Parathyroid adenoma (tissue), 2 donors: ENCODE measurements at regions not wholly inside any gene's neighbourhood (a gene's known extent, or its start where the extent isn't known, plus 50 kb on each side); places are given as distances from the start of the nearest gene placed in this dataset.

Source experiments
- H2AFZ ChIP-seq: fragments of 300-600 bp; sonication (generic); one replicate; pipeline ENCODE4 v1.7.0; 2017; ENCODE audit warnings: antibody characterized with exemption, mild to moderate bottlenecking
- H3K27ac ChIP-seq: fragments of 300-600 bp; sonication (generic); one replicate; pipeline ENCODE4 v1.7.0; 2017
- H3K27me3 ChIP-seq: fragments of 300-600 bp; sonication (generic); one replicate; pipeline ENCODE4 v1.7.0; 2017; ENCODE audit warnings: low read length; ENCODE audit not compliant: control insufficient read depth, insufficient read depth
- H3K36me3 ChIP-seq: fragments of 300-600 bp; sonication (generic); one replicate; pipeline ENCODE4 v1.7.0; 2017; ENCODE audit warnings: low read length; ENCODE audit not compliant: control insufficient read depth, insufficient read depth
- H3K4me1 ChIP-seq: fragments of 300-600 bp; sonication (generic); one replicate; pipeline ENCODE4 v1.7.0; 2017; ENCODE audit warnings: control low read depth
- H3K4me2 ChIP-seq: fragments of 300-600 bp; sonication (generic); one replicate; pipeline ENCODE4 v1.7.0; 2017; ENCODE audit warnings: low read length
- H3K4me3 ChIP-seq: fragments of 300-600 bp; sonication (generic); one replicate; pipeline ENCODE4 v1.7.0; 2017; ENCODE audit warnings: low read depth, low read length
- H3K79me2 ChIP-seq: fragments of 300-600 bp; sonication (generic); one replicate; pipeline ENCODE4 v1.7.0; 2017; ENCODE audit warnings: control low read depth
- H3K9ac ChIP-seq: fragments of 300-600 bp; sonication (generic); one replicate; pipeline ENCODE4 v1.7.0; 2017; ENCODE audit warnings: mild to moderate bottlenecking
- H3K9me3 ChIP-seq: fragments of 300-600 bp; sonication (generic); one replicate; pipeline ENCODE4 v1.7.0; 2017; ENCODE audit warnings: low read length; ENCODE audit not compliant: control insufficient read depth
- TF ChIP-seq, protein P1 (sequence below): fragments of 300-600 bp; sonication (generic); IDR thresholded peaks from one replicate; pipeline ENCODE4 v1.7.0; 2017; ENCODE audit warnings: antibody characterized with exemption, mild to moderate bottlenecking
- donor health status: primary hyperparathyroidism.

DNA sequence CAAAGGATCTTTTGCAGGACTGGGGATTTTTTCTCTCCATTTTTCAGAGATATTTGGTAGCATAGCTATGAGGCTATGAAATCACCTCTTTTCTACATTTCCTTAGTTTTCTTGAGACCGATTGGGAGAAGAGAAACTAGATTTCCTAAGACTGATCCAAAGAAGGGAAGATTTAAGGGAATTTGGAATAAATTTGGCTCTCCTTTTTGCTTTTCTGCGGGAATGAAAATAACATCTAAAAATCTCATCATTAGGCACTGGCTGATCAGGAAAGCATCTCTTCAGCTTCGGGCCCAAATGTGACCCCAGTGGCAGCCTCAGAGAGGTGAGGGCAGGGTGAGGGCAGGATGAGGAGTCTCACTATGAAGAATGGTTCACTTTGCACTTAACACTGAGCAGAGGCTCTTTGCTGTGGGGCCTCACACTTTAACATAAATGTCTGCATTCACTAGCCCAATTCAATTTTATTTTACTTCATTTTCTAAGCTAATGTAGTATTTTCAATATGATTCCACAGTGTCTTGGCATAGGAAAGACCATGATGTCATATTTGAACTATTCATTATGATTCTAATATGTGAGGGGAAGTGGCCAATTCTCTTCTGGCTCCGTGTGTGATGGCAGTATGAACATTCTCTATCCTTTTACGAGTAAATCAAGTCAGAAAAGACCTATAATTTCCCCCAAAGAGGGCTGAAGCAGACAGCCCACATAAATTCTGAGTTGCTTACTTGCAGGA is 193.2 kb downstream of the MEX3B start:
- no peak overlapping the region for H3K9ac ChIP-seq
- TF ChIP-seq, protein P1, sequence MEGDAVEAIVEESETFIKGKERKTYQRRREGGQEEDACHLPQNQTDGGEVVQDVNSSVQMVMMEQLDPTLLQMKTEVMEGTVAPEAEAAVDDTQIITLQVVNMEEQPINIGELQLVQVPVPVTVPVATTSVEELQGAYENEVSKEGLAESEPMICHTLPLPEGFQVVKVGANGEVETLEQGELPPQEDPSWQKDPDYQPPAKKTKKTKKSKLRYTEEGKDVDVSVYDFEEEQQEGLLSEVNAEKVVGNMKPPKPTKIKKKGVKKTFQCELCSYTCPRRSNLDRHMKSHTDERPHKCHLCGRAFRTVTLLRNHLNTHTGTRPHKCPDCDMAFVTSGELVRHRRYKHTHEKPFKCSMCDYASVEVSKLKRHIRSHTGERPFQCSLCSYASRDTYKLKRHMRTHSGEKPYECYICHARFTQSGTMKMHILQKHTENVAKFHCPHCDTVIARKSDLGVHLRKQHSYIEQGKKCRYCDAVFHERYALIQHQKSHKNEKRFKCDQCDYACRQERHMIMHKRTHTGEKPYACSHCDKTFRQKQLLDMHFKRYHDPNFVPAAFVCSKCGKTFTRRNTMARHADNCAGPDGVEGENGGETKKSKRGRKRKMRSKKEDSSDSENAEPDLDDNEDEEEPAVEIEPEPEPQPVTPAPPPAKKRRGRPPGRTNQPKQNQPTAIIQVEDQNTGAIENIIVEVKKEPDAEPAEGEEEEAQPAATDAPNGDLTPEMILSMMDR: no peak
- H3K9me3 ChIP-seq: no peaks in the 10 kb centered on the region
- H3K4me3 ChIP-seq: no peak overlapping the region
- no peaks in the 10 kb centered on the region for H3K4me1 ChIP-seq
- H3K27ac ChIP-seq: no peak overlapping the region
- no peaks in the 10 kb centered on the region for H3K79me2 ChIP-seq
- H3K27me3 ChIP-seq: no peaks in the 10 kb centered on the region
- no peak overlapping the region for H2AFZ ChIP-seq
- no peaks in the 10 kb centered on the region for H3K36me3 ChIP-seq
- no peak overlapping the region for H3K4me2 ChIP-seq

DNA sequence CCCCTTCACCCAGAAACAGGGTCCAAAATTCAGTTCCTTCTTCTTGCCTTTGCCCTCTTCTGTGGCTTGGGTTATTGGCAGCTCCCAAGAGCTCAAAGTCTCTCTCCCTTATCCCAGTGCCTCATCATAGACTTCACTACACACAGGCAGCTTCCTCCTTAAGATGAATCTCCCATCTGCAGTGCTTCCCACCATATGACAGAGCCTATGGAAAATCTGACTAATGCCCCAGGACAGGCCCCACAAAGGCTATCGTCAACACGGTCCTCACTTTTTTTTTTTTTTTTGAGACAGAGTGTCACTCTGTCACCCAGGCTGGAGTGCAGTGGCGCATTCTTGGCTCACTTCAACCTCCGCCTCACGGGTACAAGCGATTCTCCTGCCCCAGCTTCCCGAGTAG is 194.1 kb downstream of the MEX3B start:
- Histone ChIP-seq H3K9me3 (no peaks in the 10 kb centered on the region), H3K4me1 (no peaks in the 10 kb centered on the region), H2AFZ (no peak overlapping the region), H3K4me2 (no peak overlapping the region), H3K36me3 (no peaks in the 10 kb centered on the region), H3K79me2 (no peaks in the 10 kb centered on the region), H3K27ac (no peak overlapping the region), H3K4me3 (no peak overlapping the region), H3K27me3 (no peaks in the 10 kb centered on the region), H3K9ac (no peak overlapping the region)
- TF ChIP-seq, protein P1: no peak

DNA sequence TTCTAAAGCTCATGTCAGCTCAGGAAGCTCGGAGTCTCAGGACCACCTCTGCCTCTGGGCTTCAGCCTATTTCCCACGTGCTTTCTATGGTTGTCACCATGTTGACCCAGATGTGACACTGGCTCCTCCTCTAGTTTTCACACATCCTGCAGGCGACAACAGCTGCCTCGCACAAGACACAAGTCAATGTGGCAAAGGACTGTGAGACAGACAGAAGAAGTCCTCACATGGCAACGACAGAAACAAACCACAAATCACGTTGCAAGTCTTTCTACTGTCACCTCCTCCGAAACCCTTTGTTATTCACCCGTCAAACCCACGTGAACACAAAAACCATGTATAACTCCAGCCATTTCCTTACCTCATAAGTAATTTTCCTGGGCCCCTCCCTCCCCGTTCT is 194.5 kb downstream of the MEX3B start:
- Histone ChIP-seq H3K9ac (no peak overlapping the region), H3K4me3 (no peak overlapping the region), H3K4me1 (no peaks in the 10 kb centered on the region), H3K4me2 (no peak overlapping the region), H3K27me3 (no peaks in the 10 kb centered on the region), H3K36me3 (no peaks in the 10 kb centered on the region), H3K79me2 (no peaks in the 10 kb centered on the region), H3K27ac (no peak overlapping the region), H2AFZ (no peak overlapping the region), H3K9me3 (no peaks in the 10 kb centered on the region)
- TF ChIP-seq, protein P1: no peak

DNA sequence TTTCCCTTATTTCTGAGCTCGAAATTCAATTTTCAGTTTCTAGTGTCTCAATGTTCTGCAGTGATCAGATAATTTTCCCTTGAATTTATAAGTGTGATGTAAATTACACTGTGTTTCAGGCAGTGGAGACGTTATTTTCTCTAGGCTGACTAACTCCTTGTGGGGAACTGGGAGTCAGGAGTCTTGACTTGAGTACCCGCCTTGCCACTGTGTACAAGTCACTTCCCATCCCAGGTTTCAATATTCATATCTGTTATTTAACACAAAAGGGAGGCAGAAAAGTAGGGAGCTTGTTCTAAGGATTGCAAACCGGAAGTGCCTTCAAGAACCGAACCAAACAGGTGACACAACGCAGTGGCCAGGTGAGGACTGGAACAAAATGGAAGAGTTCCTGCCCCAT is 196.5 kb downstream of the MEX3B start:
- H3K9ac ChIP-seq: no peak overlapping the region
- H3K4me1 ChIP-seq: no peaks in the 10 kb centered on the region

More for the DNA sequence above, 196.5 kb downstream of the MEX3B start:
- no peaks in the 10 kb centered on the region for H3K79me2 ChIP-seq
- TF ChIP-seq, protein P1: no peak
- H3K27ac ChIP-seq: no peak overlapping the region
- no peaks in the 10 kb centered on the region for H3K27me3 ChIP-seq
- H3K36me3 ChIP-seq: no peaks in the 10 kb centered on the region
- no peak overlapping the region for H2AFZ ChIP-seq
- no peak overlapping the region for H3K4me2 ChIP-seq
- no peak overlapping the region for H3K4me3 ChIP-seq
- no peaks in the 10 kb centered on the region for H3K9me3 ChIP-seq
